HepG2 (cell line): ENCODE measurements at regions not wholly inside any gene's neighbourhood (a gene's known extent, or its start where the extent isn't known, plus 50 kb on each side); places are given as distances from the start of the nearest gene placed in this dataset.

ENCODE experiments used
- ATAC-seq: fragments of 200-7000 bp; cut with Tn5 transposase; 3 replicates; pipeline ENCODE4 v1.9.1; 2020; ENCODE audit warnings: mild to moderate bottlenecking, moderate library complexity
- BruUV-seq: library from RNA; stranded (reverse); fragments of 400-500 nt; replicated peaks from 2 replicates; lab custom pipeline; 2021; lab: Mats Ljungman, UMichigan
- CTCF ChIA-PET: fragments of 300-600 bp; formaldehyde crosslinking; extraction: SDS; loops from one replicate; lab custom pipeline; 2021; ENCODE audit warnings: low total read pairs, inconsistent platforms, low intra/inter-chr PET ratio; lab: Yijun Ruan, JAX
- POLR2A ChIA-PET: fragments of 350-600 bp; sonication (Branson Sonifier 250); formaldehyde crosslinking; loops from one replicate; lab custom pipeline; 2020; ENCODE audit warnings: antibody characterized with exemption, inconsistent platforms; lab: Yijun Ruan, JAX
- DNase-seq: peaks from one replicate; pipeline ENCODE4 v3.0.0-alpha.2; 2015; ENCODE audit warnings: low spot score
- FAIRE-seq: peaks from 3 replicates; lab custom pipeline; 2011; peaks lifted over from hg19 to GRCh38; lab: Jason Lieb, UNC
- H2AFZ ChIP-seq: one replicate; pipeline ENCODE4 v1.6.1; 2011; ENCODE audit warnings: low read length, inconsistent platforms
- H3K27ac ChIP-seq: fragments of 300-600 bp; 3 replicates; pipeline ENCODE4 v1.8.0; 2011; ENCODE audit warnings: mixed run types, mild to moderate bottlenecking, mixed read lengths, low read length, inconsistent platforms; ENCODE audit not compliant: insufficient read depth; ENCODE audit errors: extremely low read length
- H3K27me3 ChIP-seq, 2 experiments: fragments of 200-600 bp in 1 of 2; 2 replicates in 1 of 2; 3 replicates in 1 of 2; pipeline versions ENCODE4 v1.6.0 to v1.8.0; 2011; ENCODE audit warnings: low read length in 2 of 2, mild to moderate bottlenecking in 2 of 2, moderate library complexity in 2 of 2, inconsistent platforms in 1 of 2; ENCODE audit not compliant: insufficient read depth in 2 of 2, control insufficient read depth in 1 of 2
- H3K36me3 ChIP-seq, 2 experiments: fragments of 200-600 bp in 1 of 2; replicated peaks in 1 of 2; 2 replicates in 1 of 2; 3 replicates in 1 of 2; pipeline versions ENCODE4 v1.5.1 to v1.8.0; 2011; ENCODE audit warnings: low read length in 2 of 2, inconsistent platforms in 1 of 2; ENCODE audit not compliant: insufficient read depth in 2 of 2, control insufficient read depth in 1 of 2
- H3K4me1 ChIP-seq: 2 replicates; pipeline ENCODE4 v1.5.1; 2012; ENCODE audit warnings: low read length, inconsistent platforms; ENCODE audit not compliant: insufficient read depth
- H3K4me2 ChIP-seq: 2 replicates; pipeline ENCODE4 v1.6.0; 2011; ENCODE audit warnings: low read depth, low read length, inconsistent platforms
- H3K4me3 ChIP-seq, 3 experiments: fragments of 200-600 bp in 1 of 3; sonication (generic), shearing (Covaris generic) in 1 of 3; replicated peaks in 1 of 3; 2 replicates each; pipeline ENCODE4 v1.5.1; 2011 to 2016; ENCODE audit warnings: low read length in 3 of 3, inconsistent platforms in 2 of 3, low read depth in 2 of 3, mild to moderate bottlenecking in 2 of 3, control low read depth in 1 of 3, mixed read lengths in 1 of 3; ENCODE audit not compliant: insufficient read depth in 1 of 3
- H3K79me2 ChIP-seq: one replicate; pipeline ENCODE4 v1.6.1; 2011; ENCODE audit warnings: low read length, inconsistent platforms; ENCODE audit not compliant: insufficient read depth
- H3K9ac ChIP-seq: 2 replicates; pipeline ENCODE4 v1.6.0; 2011; ENCODE audit warnings: mild to moderate bottlenecking, low read depth, low read length, inconsistent platforms; ENCODE audit not compliant: insufficient read depth
- H3K9me3 ChIP-seq: 2 replicates; pipeline ENCODE4 v1.5.1; 2012; ENCODE audit warnings: mild to moderate bottlenecking, low read length
- H4K20me1 ChIP-seq: 2 replicates; pipeline ENCODE4 v1.6.0; 2011; ENCODE audit warnings: inconsistent platforms, mild to moderate bottlenecking, low read length, moderate library complexity; ENCODE audit not compliant: insufficient read depth
- ETV6 ChIP-seq: sonication (generic); formaldehyde crosslinking; conservative IDR thresholded peaks from 2 replicates; pipeline ENCODE4 v1.4.0; 2020; ENCODE audit warnings: missing genetic modification reagents
- GZF1 ChIP-seq: sonication (generic); formaldehyde crosslinking; IDR thresholded peaks from 2 replicates; pipeline ENCODE4 v1.5.1; 2020; ENCODE audit warnings: mild to moderate bottlenecking, missing genetic modification reagents
- HES4 ChIP-seq: sonication (generic); formaldehyde crosslinking; IDR thresholded peaks from 2 replicates; pipeline ENCODE4 v1.9.0; 2021; ENCODE audit warnings: mild to moderate bottlenecking, missing genetic modification reagents, borderline replicate concordance
- HMG20A ChIP-seq: IDR thresholded peaks from 2 replicates; pipeline ENCODE4 v1.6.1; 2016; ENCODE audit warnings: borderline replicate concordance
- RAD21 ChIP-seq: fragments of 450-650 bp; formaldehyde crosslinking; IDR thresholded peaks from 2 replicates; pipeline ENCODE4 v1.5.0; 2020; ENCODE audit warnings: mild to moderate bottlenecking
- RBM39 ChIP-seq: fragments of 200-400 bp; formaldehyde crosslinking; IDR thresholded peaks from one replicate; pipeline ENCODE4 v1.6.1; 2018; ENCODE audit warnings: antibody characterized with exemption, mild to moderate bottlenecking, low read depth, low read length; ENCODE audit not compliant: poor library complexity, severe bottlenecking
- SAP130 ChIP-seq: IDR thresholded peaks from 2 replicates; pipeline ENCODE4 v1.6.1; 2016; ENCODE audit warnings: low read depth
- SRF ChIP-seq: IDR thresholded peaks from 2 replicates; pipeline ENCODE4 v1.6.1; 2011; ENCODE audit warnings: mild to moderate bottlenecking, low read depth, low read length, moderate library complexity
- YEATS2 ChIP-seq: sonication (generic); formaldehyde crosslinking; IDR thresholded peaks from 2 replicates; pipeline ENCODE4 v1.4.0; 2020; ENCODE audit warnings: missing genetic modification reagents, borderline replicate concordance
- ZBTB1 ChIP-seq: sonication (generic); formaldehyde crosslinking; IDR thresholded peaks from 2 replicates; pipeline ENCODE4 v1.4.0; 2020; ENCODE audit warnings: missing genetic modification reagents, borderline replicate concordance
- ZFY ChIP-seq: sonication (generic); formaldehyde crosslinking; IDR thresholded peaks from 2 replicates; pipeline ENCODE4 v1.4.0; 2020; ENCODE audit warnings: missing genetic modification reagents
- ZIK1 ChIP-seq: sonication (generic); formaldehyde crosslinking; IDR thresholded peaks from 2 replicates; pipeline ENCODE4 v1.5.0; 2020; ENCODE audit warnings: mild to moderate bottlenecking, low read depth, missing genetic modification reagents, borderline replicate concordance
- ZMYM3 ChIP-seq: sonication (generic); formaldehyde crosslinking; IDR thresholded peaks from 2 replicates; pipeline ENCODE4 v1.5.1; 2020; ENCODE audit warnings: mild to moderate bottlenecking, missing genetic modification reagents
- ZNF18 ChIP-seq: sonication (generic); formaldehyde crosslinking; IDR thresholded peaks from 2 replicates; pipeline ENCODE4 v1.8.0; 2022; ENCODE audit warnings: mild to moderate bottlenecking, missing genetic modification reagents; ENCODE audit not compliant: insufficient replicate concordance
- ZNF546 ChIP-seq: sonication (generic); formaldehyde crosslinking; conservative IDR thresholded peaks from 2 replicates; pipeline ENCODE4 v1.8.1; 2023; ENCODE audit warnings: mild to moderate bottlenecking, missing genetic modification reagents
- ZNF576 ChIP-seq: sonication (generic); formaldehyde crosslinking; IDR thresholded peaks from 2 replicates; pipeline ENCODE4 v1.4.0; 2020; ENCODE audit warnings: mild to moderate bottlenecking, missing genetic modification reagents
- WGBS: methylation state at CpG from one replicate; pipeline ENCODE4 v1.1.6; 2017; ENCODE audit warnings: low lambda C conversion rate; 5-methylcytosine and 5-hydroxymethylcytosine counted together
- in situ Hi-C: cut with HindIII; loops from 2 replicates; pipeline ENCODE4 v1.10.0; 2017; ENCODE audit warnings: low pct_unique_long_range_greater_than_20kb; ENCODE audit not compliant: extremely low pct_ligation_motif_present
- intact Hi-C: fragments of 100-400 bp; cut with micrococcal nuclease; formaldehyde crosslinking; loops from one replicate; pipeline ENCODE4 v1.10.0; 2022; ENCODE audit not compliant: unreplicated experiment

GRCh38 chr1:193308438-193308837 lies 122.0 kb upstream of the B3GALT2 start:
- Histone ChIP-seq H3K27me3 (no peaks in the 10 kb centered on the region), H3K79me2 (no peaks in the 10 kb centered on the region), H3K4me2 (no peak overlapping the region), H3K9ac (no peak overlapping the region), H3K9me3 (no peaks in the 10 kb centered on the region), H4K20me1 (no peaks in the 10 kb centered on the region), H3K4me1 (peaks cover 18% of the 10 kb centered on the region), H3K4me3 (no peak overlapping the region), H3K27ac (no peak overlapping the region), H2AFZ (no peak overlapping the region), H3K36me3 (no peaks in the 10 kb centered on the region)
- intact Hi-C loops (no loop called here), in situ Hi-C loops (no loop called here)
- ATAC-seq (no peak), DNase-seq (no peak), FAIRE-seq (no peak)
- BruUV-seq, result no TSS peak
- CTCF ChIA-PET, result no interaction called here
- no peak for TF ChIP-seq ZNF546 (CRISPR knock-in tag)
- TF ChIP-seq HMG20A (CRISPR knock-in tag), result no peak
- no peak for TF ChIP-seq ETV6
- no peak for TF ChIP-seq SRF
- TF ChIP-seq ZMYM3 (CRISPR knock-in tag), result no peak
- TF ChIP-seq ZIK1 (CRISPR knock-in tag), result no peak
- no peak for TF ChIP-seq ZNF576 (CRISPR knock-in tag)
- no peak for TF ChIP-seq ZBTB1 (CRISPR knock-in tag)
- no peak for TF ChIP-seq ZNF18
- TF ChIP-seq YEATS2 (CRISPR knock-in tag), result no peak
- TF ChIP-seq GZF1 (CRISPR knock-in tag), result no peak
- no peak for TF ChIP-seq HES4 (CRISPR knock-in tag)
- no peak for TF ChIP-seq RBM39
- no peak for TF ChIP-seq ZFY (CRISPR knock-in tag)
- no peak for TF ChIP-seq SAP130
- TF ChIP-seq RAD21 (CRISPR knock-in tag), result no peak
- WGBS, result 3% methylated on average over 1 of the region's 1 CpG
- POLR2A ChIA-PET, result no interaction called here
